SU-DHL-6 (cell line): ENCODE measurements at regions not wholly inside any gene's neighbourhood (a gene's known extent, or its start where the extent isn't known, plus 50 kb on each side); places are given as distances from the start of the nearest gene placed in this dataset.

ENCODE experiments used
- H2AFZ ChIP-seq: fragments of 200-600 bp; sonication (generic); 2 replicates; pipeline ENCODE4 v1.6.1; 2014; ENCODE audit warnings: low read depth, mild to moderate bottlenecking, moderate library complexity, mixed read lengths, antibody characterized with exemption, low read length; ENCODE audit not compliant: severe bottlenecking
- H3F3A ChIP-seq: fragments of 200-600 bp; shearing (Covaris generic); 2 replicates; pipeline ENCODE4 v1.6.0; 2016; ENCODE audit warnings: antibody characterized with exemption, mild to moderate bottlenecking; ENCODE audit not compliant: insufficient read depth
- H3K27ac ChIP-seq: fragments of 200-600 bp; sonication (generic); 2 replicates; pipeline ENCODE4 v1.5.1; 2016; ENCODE audit warnings: low read depth, mild to moderate bottlenecking, low read length, moderate library complexity, mixed read lengths
- H3K27me3 ChIP-seq: fragments of 200-600 bp; sonication (generic), shearing (Covaris generic); 2 replicates; pipeline ENCODE4 v1.6.0; 2014; ENCODE audit warnings: mild to moderate bottlenecking, low read length
- H3K36me3 ChIP-seq: fragments of 200-600 bp; sonication (generic); 2 replicates; pipeline ENCODE4 v1.6.1; 2014; ENCODE audit warnings: mild to moderate bottlenecking, low read length, mixed read lengths
- H3K4me2 ChIP-seq: fragments of 300-600, 200-600 bp; shearing (Covaris generic), sonication (generic); 2 replicates; pipeline ENCODE4 v1.6.0; 2014; ENCODE audit warnings: low read length, low read depth, mild to moderate bottlenecking; ENCODE audit not compliant: poor library complexity, severe bottlenecking
- H3K4me3 ChIP-seq: fragments of 200-600 bp; sonication (generic); 2 replicates; pipeline ENCODE4 v1.5.1; 2014; ENCODE audit warnings: antibody characterized with exemption, low read length, mild to moderate bottlenecking, mixed read lengths; ENCODE audit not compliant: insufficient read depth, poor library complexity, severe bottlenecking
- H3K79me2 ChIP-seq: fragments of 200-600 bp; sonication (generic); 2 replicates; pipeline ENCODE4 v1.6.1; 2014; ENCODE audit warnings: mild to moderate bottlenecking, low read length, moderate library complexity; ENCODE audit not compliant: insufficient read depth
- H3K9ac ChIP-seq: fragments of 200-600 bp; sonication (generic); 2 replicates; pipeline ENCODE4 v1.7.0; 2014; ENCODE audit warnings: mild to moderate bottlenecking, low read length
- H3K9me2 ChIP-seq: fragments of 200-600 bp; sonication (generic); replicated peaks from 2 replicates; pipeline ENCODE4 v1.6.1; 2014; ENCODE audit warnings: low read length; ENCODE audit not compliant: insufficient read depth
- H3K9me3 ChIP-seq: fragments of 200-600 bp; sonication (generic); 2 replicates; pipeline ENCODE4 v1.6.1; 2014; ENCODE audit warnings: low read length, mixed read lengths; ENCODE audit not compliant: insufficient read depth
- H4K20me1 ChIP-seq: fragments of 200-600 bp; sonication (generic); 2 replicates; pipeline ENCODE4 v1.6.1; 2014; ENCODE audit warnings: low read depth, mild to moderate bottlenecking, antibody characterized with exemption, low read length, moderate library complexity, mixed read lengths
- CTCF ChIP-seq: fragments of 200-600 bp; sonication (generic); IDR thresholded peaks from one replicate; pipeline ENCODE4 v1.5.1; 2017; ENCODE audit warnings: antibody characterized with exemption, mild to moderate bottlenecking, low read length, moderate library complexity; ENCODE audit not compliant: insufficient read depth, poor library complexity, severe bottlenecking
- EZH2phosphoT487 ChIP-seq: fragments of 200-600 bp; sonication (generic), shearing (Covaris generic); conservative IDR thresholded peaks from 2 replicates; pipeline ENCODE4 v1.6.1; 2018; ENCODE audit warnings: mild to moderate bottlenecking, antibody characterized with exemption, low read length, moderate library complexity, mixed read lengths

GRCh38 chr2:150542172-150542571 lies 54.7 kb upstream of the RND3 start:
- no peak for TF ChIP-seq EZH2phosphoT487
- TF ChIP-seq CTCF: no peak
- Histone ChIP-seq H3K9ac (no peak overlapping the region), H3F3A (no peaks in the 10 kb centered on the region), H2AFZ (no peak overlapping the region), H3K4me2 (no peak overlapping the region), H3K9me2 (no peaks in the 10 kb centered on the region), H3K4me3 (no peak overlapping the region), H3K79me2 (no peaks in the 10 kb centered on the region), H4K20me1 (no peaks in the 10 kb centered on the region), H3K27ac (no peak overlapping the region), H3K9me3 (no peaks in the 10 kb centered on the region), H3K27me3 (no peaks in the 10 kb centered on the region), H3K36me3 (no peaks in the 10 kb centered on the region)

- H2AFZ ChIP-seq: no peak overlapping the region
These were observed 51.3 kb upstream of the RND3 start for GRCh38 chr2:150538651-150539201.

More at GRCh38 chr2:150538651-150539201, 51.3 kb upstream of the RND3 start:
- H3K27ac ChIP-seq: no peak overlapping the region
- H3K9me2 ChIP-seq: no peaks in the 10 kb centered on the region
- H3K9me3 ChIP-seq: no peaks in the 10 kb centered on the region
- H3K4me2 ChIP-seq: no peak overlapping the region
- H3K36me3 ChIP-seq: no peaks in the 10 kb centered on the region
- H4K20me1 ChIP-seq: no peaks in the 10 kb centered on the region
- no peak overlapping the region for H3K9ac ChIP-seq
- H3K4me3 ChIP-seq: no peak overlapping the region
- H3F3A ChIP-seq: no peaks in the 10 kb centered on the region
- TF ChIP-seq EZH2phosphoT487: no peak
- TF ChIP-seq CTCF: no peak
- no peaks in the 10 kb centered on the region for H3K27me3 ChIP-seq
- H3K79me2 ChIP-seq: no peaks in the 10 kb centered on the region
